ENCODE measurements at regions not wholly inside any gene's neighbourhood (a gene's known extent, or its start where the extent isn't known, plus 50 kb on each side); places are given as distances from the start of the nearest gene placed in this dataset.

DNA sequence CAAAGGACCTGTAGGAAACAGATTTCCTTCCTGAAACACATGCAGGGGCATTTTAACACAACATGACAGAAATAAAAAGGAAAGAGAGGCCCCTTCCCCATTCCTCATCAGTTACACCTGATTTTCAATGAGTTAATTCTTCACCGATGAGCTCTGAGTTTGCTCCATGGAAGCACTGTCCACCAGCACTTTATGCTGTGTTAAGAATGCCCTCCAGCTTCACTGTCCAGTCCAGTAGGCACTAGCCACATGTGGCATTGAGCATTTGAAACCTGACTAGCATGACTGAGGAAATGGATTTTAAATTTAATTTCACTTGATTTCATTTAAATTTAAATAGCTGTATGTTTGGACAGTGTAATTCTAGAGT is 217.2 kb upstream of the SLC10A2 start:
- no peak for DNase-seq (ENCODE audit: extremely low spot score)
- TF ChIP-seq, protein P1, sequence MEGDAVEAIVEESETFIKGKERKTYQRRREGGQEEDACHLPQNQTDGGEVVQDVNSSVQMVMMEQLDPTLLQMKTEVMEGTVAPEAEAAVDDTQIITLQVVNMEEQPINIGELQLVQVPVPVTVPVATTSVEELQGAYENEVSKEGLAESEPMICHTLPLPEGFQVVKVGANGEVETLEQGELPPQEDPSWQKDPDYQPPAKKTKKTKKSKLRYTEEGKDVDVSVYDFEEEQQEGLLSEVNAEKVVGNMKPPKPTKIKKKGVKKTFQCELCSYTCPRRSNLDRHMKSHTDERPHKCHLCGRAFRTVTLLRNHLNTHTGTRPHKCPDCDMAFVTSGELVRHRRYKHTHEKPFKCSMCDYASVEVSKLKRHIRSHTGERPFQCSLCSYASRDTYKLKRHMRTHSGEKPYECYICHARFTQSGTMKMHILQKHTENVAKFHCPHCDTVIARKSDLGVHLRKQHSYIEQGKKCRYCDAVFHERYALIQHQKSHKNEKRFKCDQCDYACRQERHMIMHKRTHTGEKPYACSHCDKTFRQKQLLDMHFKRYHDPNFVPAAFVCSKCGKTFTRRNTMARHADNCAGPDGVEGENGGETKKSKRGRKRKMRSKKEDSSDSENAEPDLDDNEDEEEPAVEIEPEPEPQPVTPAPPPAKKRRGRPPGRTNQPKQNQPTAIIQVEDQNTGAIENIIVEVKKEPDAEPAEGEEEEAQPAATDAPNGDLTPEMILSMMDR (IDR thresholded peaks at IDR 0.05; ENCODE audit: control extremely low read depth, extremely low read depth, low read depth, missing control alignments): no peak
- POLR2A ChIA-PET: no interaction called here
- CTCF ChIA-PET: interaction anchor here (1.1 kb wide), 1 partner anchor 25 kb away, joined by 3 read pairs; no protein-coding TSS in a partner anchor

DNA sequence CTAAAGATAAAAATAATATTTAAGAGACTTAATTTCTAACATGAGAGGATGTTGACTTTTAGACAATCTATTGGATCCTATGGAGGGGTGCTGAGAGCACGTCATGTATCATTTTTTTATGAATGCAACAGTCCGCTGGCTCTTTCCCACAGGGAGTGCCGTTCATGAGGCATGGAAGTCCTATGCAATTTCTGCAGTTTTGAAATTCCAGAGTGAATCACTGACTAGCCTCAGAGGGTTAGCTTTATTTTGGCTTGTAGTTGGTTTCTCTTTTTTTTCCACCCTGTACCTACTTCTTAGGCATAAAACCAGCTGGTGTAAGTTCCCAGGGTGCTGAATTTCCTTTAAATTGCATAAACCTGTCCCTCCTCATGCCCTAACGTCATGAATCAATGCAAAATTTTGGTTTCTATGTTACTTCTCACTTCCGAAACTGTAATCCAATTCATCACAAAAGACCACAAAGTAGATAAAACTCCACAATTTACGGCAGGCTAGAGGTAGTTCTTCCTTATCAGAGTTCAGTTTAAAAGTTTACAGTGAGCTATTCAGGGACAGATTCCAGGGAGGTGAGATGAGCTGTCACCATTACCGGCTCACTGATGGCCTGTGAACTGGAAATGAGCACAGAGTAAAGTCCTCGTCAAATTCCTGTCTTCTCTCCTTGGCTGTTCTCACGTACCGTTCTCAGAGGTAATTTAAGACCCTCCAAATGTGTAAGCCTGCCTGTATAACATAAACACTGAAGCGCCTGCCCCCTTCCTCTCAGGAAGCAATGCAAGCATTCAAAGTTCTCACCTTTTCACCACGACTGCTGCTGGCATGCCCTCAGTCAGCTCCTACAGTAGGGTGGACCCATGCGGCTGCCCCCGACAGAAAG is 216.6 kb upstream of the SLC10A2 start:
- CTCF ChIA-PET: interaction anchor here (1.1 kb wide), 1 partner anchor 24 kb away, joined by 3 read pairs; no protein-coding TSS in a partner anchor
- TF ChIP-seq, protein P1 (IDR thresholded peaks at IDR 0.05; ENCODE audit: control extremely low read depth, extremely low read depth, low read depth, missing control alignments): no peak
- DNase-seq (ENCODE audit: extremely low spot score): no peak
- POLR2A ChIA-PET: no interaction called here

DNA sequence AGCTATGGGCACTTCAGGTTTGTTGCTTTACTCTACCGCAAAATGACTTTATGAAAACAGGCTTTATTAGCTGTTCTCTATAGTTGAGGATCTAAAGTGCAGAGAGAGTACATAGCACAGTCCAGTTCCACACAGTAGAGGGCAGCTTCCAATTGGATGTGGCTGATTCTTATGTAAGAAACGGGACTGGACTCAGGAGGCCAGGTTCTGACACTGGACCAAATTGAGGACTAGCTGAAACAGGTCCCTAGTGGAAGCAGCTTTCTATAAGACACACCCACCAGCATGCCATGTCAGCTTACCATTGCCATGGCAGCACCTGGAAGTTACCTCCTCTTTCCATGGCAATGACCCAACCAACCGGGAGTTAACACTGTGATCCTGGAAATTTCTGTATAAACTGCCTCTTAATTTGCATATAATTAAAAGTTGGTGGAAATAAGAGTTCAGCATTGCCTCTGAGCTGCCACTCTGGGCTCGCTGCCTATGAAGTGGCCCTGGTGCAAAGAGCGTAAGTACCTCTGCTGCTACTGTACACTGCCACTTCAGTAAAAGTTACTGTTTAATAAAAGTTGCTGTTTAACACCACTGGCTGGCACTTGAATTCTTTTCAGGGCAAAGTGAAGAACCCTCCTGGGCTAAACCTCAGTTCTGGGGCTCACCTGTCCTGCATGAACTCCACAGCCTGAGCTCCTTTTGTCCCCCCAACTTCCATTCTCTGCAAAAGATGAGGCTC is 211.9 kb upstream of the SLC10A2 start:
- no peak for DNase-seq (ENCODE audit: extremely low spot score)
- ChIA-PET POLR2A (no interaction called here), CTCF (interaction anchor here (0.9 to 1.0 kb wide), 2 partner anchors 30 to 362 kb away, joined by 3 read pairs; no protein-coding TSS in a partner anchor)
- TF ChIP-seq, protein P1 (IDR thresholded peaks at IDR 0.05; ENCODE audit: control extremely low read depth, extremely low read depth, low read depth, missing control alignments): no peak

DNA sequence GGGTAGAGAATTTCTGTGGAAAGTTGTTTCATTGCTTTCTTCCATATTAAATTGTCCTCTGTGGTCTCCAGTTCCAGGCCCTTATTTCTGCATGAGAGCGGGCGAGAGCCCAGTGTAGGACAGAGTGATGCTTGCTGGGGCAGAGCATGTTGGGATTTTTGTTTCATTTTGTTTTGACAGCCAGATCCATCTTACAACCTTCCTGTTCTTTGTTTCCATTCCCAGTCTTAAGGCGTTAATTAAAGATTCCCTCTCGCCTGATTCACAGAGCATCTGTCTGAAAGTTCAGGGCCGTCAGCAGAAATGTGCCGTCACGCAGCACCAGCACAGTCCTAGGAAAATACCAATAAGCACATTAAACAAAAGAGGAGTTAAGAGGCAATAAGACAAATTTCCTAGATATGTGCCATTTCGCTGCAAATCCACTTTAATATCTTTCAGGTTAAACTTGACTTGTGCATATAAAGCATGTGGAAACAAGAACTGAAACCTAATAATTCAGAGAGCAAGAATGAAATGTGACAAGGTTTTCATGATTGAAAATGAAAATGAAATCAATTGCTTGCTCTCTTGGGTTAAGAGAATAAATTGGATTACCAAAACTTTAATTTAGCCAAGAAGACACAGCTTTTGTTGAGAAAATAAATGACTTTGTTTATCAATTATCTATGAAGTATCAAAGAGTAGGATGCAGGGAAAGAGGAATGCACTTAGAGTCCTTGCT is 210.7 kb upstream of the SLC10A2 start:
- TF ChIP-seq, protein P1 (IDR thresholded peaks at IDR 0.05; ENCODE audit: control extremely low read depth, extremely low read depth, low read depth, missing control alignments): no peak
- peak; percentile 27 for DNase-seq (ENCODE audit: extremely low spot score)
- CTCF ChIA-PET: interaction anchor here (0.9 to 1.8 kb wide), 3 partner anchors 17 to 361 kb away, joined by 3 to 4 read pairs (median 3); no protein-coding TSS in a partner anchor
- POLR2A ChIA-PET: no interaction called here

DNA sequence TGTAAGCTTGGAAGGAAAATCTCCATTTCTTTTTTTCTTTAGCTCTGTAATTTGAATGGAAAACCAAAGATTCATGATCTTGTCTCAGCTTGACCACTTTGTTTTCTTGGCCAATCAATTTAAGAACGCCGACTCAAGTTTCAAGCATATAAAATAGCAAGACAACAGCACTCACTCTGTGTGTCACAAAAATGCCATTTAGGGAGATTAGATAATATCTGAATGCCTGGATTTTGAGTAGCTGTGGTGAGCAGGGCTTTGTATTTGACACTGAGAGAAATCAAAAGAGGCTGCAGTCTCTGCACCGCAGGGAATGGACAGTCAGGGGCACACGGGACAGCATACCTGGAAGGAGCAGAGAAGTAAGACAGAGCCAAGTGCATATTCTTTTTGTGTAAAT is 209.5 kb upstream of the SLC10A2 start:
- CTCF ChIA-PET: interaction anchor here (1.0 to 1.8 kb wide), 2 partner anchors 18 to 23 kb away, joined by 3 to 4 read pairs; no protein-coding TSS in a partner anchor
- no peak for DNase-seq (ENCODE audit: extremely low spot score)
- POLR2A ChIA-PET: no interaction called here
- TF ChIP-seq, protein P1 (IDR thresholded peaks at IDR 0.05; ENCODE audit: control extremely low read depth, extremely low read depth, low read depth, missing control alignments): no peak

DNA sequence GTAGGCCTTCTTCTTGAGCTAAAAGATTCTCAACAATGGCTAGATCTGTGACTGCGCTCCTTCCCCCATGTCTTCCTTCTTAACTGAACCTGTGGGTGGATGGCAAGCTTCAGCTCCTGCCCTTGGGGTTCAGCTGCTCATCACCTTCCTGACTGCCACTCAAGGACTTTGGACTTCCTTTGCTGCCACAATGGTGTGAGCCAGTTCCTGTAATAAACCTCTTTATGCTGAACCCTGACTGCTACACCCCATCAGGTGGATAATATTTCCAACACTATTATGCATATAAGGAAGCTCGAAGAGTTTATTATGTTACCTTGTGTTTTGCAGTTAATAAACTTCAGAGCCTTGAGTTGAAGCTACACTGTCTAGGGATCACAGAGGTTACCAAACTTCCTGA is 208.9 kb upstream of the SLC10A2 start:
- ChIA-PET CTCF (interaction anchor here (1.2 to 1.8 kb wide), 2 partner anchors 19 to 68 kb away, joined by 3 to 4 read pairs; no protein-coding TSS in a partner anchor), POLR2A (no interaction called here)
- DNase-seq (ENCODE audit: extremely low spot score): no peak
- TF ChIP-seq, protein P1 (IDR thresholded peaks at IDR 0.05; ENCODE audit: control extremely low read depth, extremely low read depth, low read depth, missing control alignments): no peak
